ENCODE measurements at regions not wholly inside any gene's neighbourhood (a gene's known extent, or its start where the extent isn't known, plus 50 kb on each side); places are given as distances from the start of the nearest gene placed in this dataset.

- no peak for DNase-seq (ENCODE audit: low read depth in 2 of 2)
These were observed 62.9 kb upstream of the IL17B start for GRCh38 chr5:149441986-149442385.

GRCh38 chr5:149441194-149441753, 62.2 kb upstream of the IL17B start:
- no peak for DNase-seq (ENCODE audit: low read depth in 2 of 2)

GRCh38 chr5:149439899-149440542, 60.9 kb upstream of the IL17B start:
- no peak for DNase-seq (ENCODE audit: low read depth in 2 of 2)

GRCh38 chr5:149438711-149439132, 59.6 kb upstream of the IL17B start:
- DNase-seq (ENCODE audit: low read depth in 2 of 2) = no peak

GRCh38 chr5:149438281-149438680, 59.2 kb upstream of the IL17B start:
- DNase-seq (ENCODE audit: low read depth in 2 of 2) = no peak

- DNase-seq (ENCODE audit: low read depth in 2 of 2) = no peak
These were observed 58.4 kb upstream of the IL17B start for GRCh38 chr5:149437391-149438040.

- no peak for DNase-seq (ENCODE audit: low read depth in 2 of 2)
These were observed 56.6 kb upstream of the IL17B start for GRCh38 chr5:149435660-149436059.

- no peak for DNase-seq (ENCODE audit: low read depth in 2 of 2)
These were observed 55.9 kb upstream of the IL17B start for GRCh38 chr5:149435015-149435376.

- peak in 1 of 2 donors; percentile 9 for DNase-seq (ENCODE audit: low read depth in 2 of 2)
These were observed 55.3 kb upstream of the IL17B start for GRCh38 chr5:149434162-149435014.

- DNase-seq (ENCODE audit: low read depth in 2 of 2) = no peak
These were observed 54.5 kb upstream of the IL17B start for GRCh38 chr5:149433524-149434131.

GRCh38 chr5:149432911-149433401, 53.9 kb upstream of the IL17B start:
- DNase-seq (ENCODE audit: low read depth in 2 of 2) = no peak

GRCh38 chr5:149432376-149432775, 53.3 kb upstream of the IL17B start:
- no peak for DNase-seq (ENCODE audit: low read depth in 2 of 2)

- no peak for DNase-seq (ENCODE audit: low read depth in 2 of 2)
These were observed 51.0 kb upstream of the IL17B start for GRCh38 chr5:149429839-149430721.

All from stimulated activated CD8-positive, alpha-beta memory T cell treated with anti-CD3 and anti-CD28 coated beads, Interleukin-2, amount 100 ng/mL, for 1 hour (primary cell).